GM19324 (cell line): ENCODE measurements at regions not wholly inside any gene's neighbourhood (a gene's known extent, or its start where the extent isn't known, plus 50 kb on each side); places are given as distances from the start of the nearest gene placed in this dataset.
"Not testable (repeated sequence)": the region's sequence is repeated elsewhere in the genome, so short reads cannot be mapped to it uniquely, and the experiment has no call there.

Experiments used
- ATAC-seq: cut with Tn5 transposase; IDR thresholded peaks from one replicate; pipeline ENCODE4 v1.9.1; 2021; ENCODE audit warnings: mild to moderate bottlenecking, moderate library complexity; ENCODE audit not compliant: unreplicated experiment, low FRiP score

DNA sequence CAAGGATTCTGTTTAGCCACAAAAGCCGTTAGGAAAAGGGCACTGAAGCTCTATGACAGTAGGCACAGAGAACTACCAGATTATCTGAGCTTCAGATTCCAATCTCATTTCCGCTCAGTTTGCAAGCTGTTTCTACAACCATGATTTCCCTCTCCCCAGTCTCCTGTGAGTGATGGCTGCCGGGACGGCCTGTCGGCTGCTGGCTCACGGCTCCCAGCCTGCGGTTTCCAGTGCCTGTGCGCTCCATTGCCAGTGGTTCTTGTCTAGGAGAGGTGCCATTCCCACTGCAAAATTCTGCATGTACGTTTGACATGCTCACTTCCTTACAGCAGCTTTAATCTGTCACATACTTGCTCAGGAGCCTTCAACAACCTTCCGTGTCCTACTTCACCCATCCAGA is 429.1 kb upstream of the FRG1 start:
- ATAC-seq: no peak

DNA sequence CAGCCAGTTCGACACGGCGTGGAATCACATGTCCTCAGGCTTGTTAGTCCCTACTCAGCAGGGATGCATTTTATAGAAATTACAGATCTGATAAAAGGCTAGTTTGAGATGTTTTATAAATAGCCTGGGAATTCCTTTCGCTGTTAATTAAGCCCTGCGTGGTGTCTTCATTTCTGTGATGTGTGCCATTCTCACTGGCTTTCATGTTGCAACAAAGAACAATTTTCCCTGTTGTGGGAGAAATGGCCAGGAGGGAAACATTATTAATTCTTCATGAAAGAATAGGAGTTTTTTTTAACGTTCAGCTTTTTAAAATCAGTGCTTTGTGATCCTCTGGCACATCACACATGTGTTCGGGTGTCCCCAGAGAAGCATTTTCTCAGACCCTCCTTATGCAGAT is 427.3 kb upstream of the FRG1 start:
- ATAC-seq: no peak

DNA sequence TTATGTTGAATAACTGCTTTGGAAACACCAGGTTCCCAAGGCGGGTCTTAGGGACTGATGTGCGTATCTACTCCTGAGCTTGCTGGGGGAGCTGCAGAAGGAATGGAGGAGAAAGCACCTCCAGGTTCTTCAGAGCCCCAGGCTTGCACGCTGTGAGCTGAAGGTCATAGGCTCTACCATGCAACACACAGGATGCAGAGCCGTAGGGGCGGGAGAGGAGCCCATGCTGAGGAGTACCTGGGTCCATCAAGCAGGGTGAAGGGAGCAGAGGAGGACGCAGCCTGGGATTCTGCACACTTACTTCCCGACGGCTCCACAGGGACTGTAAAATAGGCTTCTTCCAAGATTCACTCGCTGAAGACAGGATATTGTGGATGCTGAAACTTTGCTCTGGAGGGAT is 426.5 kb upstream of the FRG1 start:
- ATAC-seq: no peak

DNA sequence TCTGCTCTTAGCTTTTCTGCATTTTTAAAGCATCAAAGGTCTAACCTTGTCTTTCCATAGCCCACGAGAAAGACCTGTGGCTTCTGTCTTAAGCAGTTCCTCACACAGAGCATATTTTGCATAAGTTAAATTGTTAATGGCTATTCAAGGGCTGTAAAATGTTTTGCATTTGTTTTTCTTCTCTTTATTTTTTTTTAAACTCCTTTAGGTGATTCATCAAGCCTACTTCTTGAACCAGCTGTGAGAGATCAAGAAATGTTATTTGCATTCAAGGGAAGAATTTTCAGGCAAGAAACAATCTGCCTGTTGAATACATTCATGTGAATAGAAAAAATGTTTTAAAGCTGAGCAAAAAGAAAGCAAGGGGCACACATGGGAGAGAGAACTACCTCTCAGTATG is 423.8 kb upstream of the FRG1 start:
- ATAC-seq: no peak

DNA sequence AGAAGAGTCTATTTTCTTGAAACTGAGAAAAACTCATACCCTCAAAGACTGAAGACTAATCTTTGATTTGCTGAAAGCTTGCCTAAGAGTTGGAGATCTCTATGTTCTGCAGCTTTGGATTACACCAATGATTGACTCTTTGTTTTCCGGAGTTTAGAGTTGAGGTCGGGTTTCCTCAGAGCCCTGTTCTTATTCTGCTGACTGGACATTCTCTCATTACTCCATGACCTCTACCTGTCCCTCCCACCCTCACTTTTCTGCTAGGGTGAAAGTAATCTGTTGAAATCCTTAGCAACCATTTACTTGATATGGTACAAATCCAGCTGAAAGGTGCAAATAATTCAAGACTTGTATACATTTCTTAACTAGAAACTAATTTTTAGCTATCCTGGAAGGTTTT is 421.5 kb upstream of the FRG1 start:
- ATAC-seq: no peak

DNA sequence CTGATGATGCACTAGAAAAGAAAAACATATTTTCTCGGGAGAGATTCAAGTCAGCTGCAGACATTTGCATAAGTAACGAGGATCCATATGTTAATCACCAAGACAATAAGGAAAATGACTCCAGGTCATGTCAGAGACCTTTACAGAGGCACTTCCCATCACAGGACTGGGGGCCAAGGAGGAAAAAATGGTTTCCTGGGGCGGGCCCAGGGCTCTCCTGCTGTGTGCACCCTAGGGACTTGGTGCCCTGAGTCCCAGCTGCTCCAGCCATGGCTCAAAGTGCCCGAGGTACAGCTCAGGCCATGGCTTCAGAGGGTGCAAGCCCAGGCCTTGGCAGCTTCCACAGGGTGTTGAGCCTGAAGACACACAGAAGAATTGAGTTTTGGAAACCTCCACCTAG is 415.4 kb upstream of the FRG1 start:
- no peak for ATAC-seq

DNA sequence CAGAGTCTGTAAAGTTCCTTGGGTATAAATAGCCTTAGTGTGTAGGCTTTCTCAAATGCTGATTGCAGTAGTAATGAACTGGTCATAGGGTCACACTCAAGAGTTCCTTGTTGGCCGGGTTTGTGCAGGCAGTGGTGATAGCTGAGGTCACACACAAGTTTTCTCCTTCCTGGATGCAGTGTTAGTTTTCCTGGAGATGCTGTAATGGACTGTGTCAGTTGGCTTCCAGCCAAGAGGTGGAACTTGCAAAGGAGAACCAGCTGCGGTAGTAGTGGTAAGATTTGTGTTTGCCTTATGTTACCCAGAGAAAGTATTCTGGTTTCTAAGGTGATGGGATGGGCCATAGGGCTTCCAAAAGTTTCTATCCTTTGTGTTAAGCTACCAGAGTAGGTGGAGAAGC is 409.8 kb upstream of the FRG1 start:
- no peak for ATAC-seq

DNA sequence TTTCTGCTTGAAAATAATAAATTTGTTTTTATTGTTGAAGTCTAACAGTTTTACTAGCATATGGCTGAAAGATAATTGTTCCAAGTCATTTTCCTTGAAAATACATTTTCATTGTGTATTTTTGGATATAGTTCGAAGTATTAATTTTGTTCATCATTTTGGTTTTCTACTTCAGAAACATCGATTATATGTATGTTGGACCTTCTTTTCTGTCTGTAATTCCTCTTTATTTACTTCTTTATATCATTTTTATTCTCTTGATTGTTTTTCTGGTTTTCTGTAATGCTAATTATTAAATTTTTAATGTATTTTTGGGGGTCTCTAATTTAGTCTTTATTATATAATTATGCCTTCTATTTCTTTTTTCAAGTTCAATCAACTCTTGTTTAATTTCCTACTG is 407.1 kb upstream of the FRG1 start:
- no peak for ATAC-seq

DNA sequence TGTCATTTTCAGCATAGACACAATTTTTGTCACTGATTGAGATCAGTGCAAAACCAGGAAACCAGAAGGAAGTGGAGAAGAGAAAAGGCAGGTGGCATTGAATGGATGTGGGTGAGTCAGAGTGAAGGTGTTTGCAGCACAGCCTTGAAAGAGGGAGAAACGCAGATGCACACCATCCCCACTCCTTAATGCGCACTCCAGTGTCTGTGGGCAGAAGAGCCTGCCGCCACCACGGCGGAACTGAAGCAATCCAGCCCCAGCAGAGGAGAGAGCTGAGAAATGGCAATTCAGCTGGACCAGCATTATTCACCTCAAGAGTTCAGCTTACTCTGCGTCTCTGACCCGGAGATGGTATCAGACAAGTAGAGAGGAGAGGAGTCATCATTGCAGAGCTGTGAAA is 393.1 kb upstream of the FRG1 start:
- ATAC-seq: no peak

DNA sequence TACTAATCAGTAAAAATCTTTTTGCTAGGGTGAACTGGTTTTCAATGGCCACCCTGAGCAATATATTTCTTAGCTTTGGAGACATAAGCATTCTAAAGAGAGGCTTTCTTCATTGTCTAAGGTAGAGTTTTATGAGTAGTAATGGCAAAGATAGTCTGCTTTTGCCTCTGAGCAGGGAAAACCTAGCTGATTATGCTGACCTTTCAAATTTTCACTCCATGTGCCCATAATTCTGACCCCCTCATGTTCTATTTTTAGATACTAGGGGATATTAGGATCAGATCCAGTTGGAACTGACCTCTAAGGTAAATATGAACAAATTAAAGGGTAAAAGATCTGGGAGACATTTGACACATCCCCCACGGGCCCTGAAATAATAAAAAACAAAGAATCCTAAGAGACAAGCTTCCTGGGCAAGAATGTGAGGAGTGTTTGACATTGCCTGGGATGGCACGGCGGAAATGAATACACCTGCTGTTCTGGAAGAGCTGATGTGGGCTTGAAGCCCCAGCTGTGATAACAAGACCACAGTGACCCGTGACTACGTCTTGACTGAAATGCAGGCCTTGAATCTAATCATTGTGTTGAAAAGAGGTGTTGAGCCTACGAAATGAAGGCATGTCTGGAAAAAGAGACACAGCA is 392.1 kb upstream of the FRG1 start:
- ATAC-seq: no peak

DNA sequence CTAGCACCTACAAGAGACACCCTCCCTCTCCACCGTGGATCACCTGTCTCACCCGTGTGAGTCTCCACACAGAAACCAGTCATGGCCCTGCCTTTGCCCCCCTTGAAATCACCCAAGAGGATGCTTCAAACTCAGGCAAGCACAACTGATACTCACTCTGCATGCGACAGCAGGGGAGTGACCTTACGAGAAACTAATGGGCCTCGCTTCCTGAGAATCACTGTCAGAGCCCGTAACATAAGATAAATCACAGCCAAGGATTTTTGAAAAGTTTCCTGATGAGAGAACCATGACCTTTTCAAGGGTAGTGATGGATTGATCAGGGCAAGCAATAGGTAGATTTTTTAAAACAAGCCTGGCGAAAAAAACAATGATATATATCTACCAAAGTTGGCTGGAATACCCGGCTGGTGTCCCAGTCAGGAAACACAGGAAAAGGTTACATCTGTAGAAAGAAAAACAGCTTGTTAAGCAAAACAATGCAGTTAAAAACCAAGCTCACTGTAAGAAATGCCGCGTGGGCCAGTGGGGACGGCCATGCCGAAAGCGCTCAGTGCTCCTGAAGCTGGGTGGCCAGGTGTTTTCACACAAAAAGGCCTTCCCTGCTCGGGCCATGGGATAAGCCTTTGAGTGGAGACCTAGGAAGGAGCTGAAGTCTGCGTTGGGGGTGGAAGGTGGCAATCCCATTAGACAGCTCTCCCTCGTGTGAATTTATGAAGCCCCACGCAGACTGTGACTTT is 388.6 kb upstream of the FRG1 start:
- ATAC-seq: not testable (repeated sequence)

DNA sequence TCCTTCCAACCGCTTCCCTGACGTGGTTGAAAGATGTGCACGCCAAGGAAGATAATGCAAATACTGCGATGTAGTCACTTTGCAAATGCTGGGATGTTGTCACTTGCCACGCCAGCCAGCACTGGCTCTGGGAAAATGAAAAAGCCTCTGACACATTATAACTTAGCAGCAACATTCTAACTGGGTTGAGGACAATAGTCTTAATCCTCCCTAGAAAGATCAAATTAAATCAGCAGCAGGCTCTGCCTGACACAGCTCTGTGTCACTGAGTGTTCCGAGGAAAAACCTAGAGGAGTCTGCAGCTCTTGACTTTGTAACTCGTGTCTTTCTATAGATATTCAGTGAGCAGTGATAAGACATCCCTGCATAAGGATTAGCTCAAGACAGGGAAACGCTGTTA is 380.1 kb upstream of the FRG1 start:
- not testable (repeated sequence) for ATAC-seq

DNA sequence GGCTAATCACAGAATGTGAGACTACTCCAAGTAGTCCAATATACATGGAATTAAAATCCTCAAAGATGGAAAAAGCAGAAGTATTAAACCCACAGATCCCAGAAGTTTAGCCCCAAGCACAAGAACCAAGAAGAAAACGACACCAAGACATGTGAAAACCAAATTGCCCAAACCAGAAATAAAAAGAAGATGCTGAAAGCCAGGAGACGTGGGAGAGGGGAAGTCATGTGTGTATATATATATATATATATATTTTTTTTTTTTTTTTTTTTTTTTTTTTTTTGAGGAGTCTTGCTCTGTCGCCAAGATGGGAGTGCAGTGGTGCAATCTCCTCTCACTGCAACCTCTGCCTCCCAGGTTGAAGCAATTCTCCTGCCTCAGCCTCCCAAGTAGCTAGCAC is 376.9 kb upstream of the FRG1 start:
- ATAC-seq: not testable (repeated sequence)

DNA sequence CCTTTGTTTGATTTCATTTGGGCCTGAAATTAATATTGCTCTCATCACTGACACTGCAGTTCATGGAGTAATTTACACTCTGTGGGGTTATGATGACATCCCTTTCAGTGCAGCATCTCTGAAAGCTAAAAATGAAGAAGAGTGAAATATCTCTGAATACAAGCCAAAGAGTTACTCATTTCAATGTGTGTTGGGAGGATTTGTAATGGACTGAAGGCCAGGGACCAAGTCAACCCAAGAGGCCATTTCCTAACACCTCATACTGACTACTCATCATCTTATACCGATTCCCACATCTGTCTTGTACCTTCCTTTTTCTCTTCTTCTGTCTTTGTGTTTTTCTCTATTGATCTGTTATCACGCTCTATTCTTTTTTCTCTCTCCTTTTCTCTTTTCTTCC is 374.4 kb upstream of the FRG1 start:
- ATAC-seq: not testable (repeated sequence)

DNA sequence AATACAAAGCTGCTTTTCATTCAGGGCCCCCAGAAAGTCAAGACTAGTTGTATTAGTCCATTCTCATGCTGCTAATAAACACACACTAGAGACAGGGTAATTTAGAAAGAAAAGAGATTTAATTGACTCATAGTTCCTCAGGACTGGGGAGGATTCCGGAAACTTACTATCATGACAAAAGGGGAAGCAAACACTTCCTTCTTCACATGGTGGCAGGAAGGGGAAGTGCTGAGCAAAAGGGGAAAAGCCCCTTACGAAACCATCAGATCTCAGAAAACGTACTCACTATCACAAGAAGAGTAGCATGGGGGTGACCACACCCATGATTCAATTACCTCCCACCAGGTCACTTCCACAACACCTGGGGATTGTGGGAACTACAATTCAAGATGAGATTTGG is 373.8 kb upstream of the FRG1 start:
- not testable (repeated sequence) for ATAC-seq

DNA sequence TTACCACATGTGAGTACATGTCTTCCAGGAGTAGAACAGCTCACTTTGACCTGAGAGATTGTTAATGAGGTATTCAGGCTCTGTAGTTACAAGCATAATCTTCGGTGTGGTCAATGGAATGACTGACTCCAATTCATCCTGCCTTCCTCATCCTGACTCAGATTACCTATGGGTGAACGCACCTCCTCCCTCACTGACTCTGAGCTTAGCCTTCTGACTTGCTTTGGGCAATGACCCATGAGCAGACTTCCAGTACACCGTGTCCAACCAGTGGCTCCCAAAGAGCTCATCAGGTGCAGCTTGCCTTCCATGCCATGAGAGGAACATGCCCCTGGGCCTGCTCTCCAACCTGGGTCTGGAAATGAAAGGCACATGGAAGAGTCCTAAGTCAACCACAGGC is 361.0 kb upstream of the FRG1 start:
- not testable (repeated sequence) for ATAC-seq

DNA sequence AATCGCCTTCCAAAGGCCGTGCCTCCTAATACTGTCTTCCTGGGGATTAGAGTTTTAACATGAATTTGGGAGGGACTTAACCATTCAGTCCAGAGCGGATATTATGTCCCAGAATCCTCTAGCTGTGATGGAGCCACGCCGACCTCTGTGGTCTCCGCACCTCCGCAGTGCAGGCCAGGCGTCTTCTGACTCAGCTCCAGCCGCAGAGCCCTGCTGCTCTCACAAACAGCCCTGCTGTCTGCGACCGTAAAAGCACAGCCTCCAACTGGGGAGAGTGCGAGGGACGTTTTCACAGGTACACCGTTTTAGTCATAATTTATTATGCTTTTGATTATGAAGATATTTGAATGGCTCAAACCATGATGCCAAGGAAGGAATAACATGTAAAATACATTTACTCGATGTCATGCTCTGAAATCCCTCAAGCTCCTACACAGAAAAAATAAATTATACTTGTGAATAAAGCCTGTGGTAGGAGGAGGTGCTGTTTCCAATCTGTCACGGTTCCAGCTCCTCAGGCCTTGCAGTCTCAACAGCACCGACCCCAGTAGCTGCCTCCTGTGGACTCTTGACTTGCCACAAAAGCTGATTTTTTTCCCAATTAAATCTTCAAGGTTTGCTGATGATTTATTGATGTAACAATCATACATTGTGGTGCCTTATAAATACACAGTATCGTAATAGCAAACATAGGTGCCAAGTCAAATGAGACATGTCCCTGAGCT is 353.6 kb upstream of the FRG1 start:
- not testable (repeated sequence) for ATAC-seq

DNA sequence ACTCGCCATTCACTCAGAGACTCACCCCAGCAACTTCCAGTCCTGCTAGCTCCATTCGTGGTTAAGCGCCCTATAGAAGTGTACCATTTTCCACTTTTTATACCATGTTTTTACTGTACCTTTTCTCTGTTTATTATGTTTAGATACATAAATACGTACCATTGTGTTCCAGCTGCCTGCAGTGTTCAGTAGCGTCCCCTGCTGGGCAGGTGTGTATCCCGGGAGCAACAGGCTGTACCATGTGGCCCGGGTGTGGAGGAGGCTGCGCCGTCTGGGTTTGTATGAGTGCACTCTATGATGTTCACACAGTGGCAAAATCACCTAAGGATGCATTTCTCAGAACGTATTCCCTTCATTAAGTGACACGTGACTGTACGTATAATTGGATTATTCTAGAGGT is 351.5 kb upstream of the FRG1 start:
- not testable (repeated sequence) for ATAC-seq

DNA sequence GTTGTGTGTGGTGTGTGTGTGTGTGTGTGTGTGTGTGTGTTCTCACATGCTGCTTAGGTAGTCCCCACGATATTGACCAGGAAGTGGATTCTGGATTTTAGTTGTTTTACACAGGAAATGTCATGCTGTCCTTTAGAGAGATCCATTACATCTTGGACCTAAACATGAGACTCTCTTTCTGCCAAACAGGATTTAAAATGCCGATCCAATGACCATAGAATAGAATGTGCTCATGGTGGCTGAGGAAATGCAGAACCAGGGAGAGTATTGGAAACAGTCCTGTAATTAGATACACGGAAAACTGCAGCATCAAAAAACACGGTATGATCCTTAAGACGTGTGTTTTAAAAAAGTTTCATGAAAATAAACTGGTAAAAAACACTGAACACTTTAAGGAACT is 347.8 kb upstream of the FRG1 start:
- no peak for ATAC-seq

DNA sequence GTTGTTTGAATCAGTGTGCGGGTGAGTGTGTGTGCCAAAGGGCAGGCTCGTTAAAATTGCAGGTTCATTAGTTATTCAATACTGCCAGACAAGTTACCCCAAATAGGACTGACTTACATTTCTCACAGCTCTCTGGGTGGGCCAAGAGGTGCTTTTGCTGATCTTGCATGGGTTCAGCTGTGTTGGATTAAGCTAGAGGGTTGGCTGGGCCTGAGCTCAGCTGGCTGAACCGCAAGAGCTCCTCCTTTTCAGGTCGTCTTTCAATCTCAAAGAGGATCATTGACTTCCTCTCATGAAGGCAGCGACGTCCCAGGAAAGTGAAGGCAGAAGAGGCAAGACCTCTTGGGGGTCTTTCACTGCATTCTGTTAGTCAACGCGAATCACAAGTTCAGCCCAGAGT is 343.3 kb upstream of the FRG1 start:
- no peak for ATAC-seq

DNA sequence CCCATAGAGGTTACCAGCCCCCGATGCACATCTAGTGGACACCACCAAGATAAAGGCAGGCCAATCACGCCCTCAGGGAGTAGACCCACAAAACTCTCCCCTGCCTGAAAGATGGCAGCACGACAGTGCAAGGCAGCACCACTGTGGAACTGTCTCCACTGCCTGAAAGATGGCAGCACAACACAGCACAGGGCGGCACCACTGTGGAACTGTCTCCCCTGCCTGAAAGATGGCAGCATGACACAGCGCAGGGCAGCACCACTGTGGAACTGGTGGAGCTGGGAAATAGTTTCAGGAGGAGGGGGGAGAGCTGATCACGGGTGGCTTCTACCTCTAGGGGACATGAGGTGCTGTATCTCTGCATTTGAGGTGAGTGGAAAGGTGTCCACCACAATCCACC is 340.4 kb upstream of the FRG1 start:
- ATAC-seq: no peak
